ENCODE measurements at regions not wholly inside any gene's neighbourhood (a gene's known extent, or its start where the extent isn't known, plus 50 kb on each side); places are given as distances from the start of the nearest gene placed in this dataset.

DNA sequence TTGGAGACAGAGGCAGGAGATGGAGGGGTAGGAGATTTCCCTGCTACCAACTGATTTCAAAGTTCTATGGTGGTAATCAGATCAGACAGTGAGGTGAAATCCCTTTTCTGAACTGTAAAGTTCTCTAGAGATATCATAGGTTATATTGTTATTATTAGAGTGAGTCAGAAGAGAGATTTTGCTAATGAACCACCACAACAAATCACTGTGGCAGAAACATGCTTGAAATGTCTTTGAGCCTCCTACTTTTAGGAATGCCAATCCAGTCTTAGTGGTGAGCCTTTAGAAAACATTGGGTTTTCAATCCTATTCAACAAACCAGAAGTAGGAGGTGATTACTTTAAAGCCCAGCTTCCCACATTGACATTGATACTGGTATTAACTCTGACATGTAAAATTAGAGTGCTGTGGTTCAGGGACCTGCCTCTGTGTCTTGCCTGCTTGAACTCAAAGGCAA is 136.7 kb upstream of the CNR1 start:
- DNase-seq: no peak

DNA sequence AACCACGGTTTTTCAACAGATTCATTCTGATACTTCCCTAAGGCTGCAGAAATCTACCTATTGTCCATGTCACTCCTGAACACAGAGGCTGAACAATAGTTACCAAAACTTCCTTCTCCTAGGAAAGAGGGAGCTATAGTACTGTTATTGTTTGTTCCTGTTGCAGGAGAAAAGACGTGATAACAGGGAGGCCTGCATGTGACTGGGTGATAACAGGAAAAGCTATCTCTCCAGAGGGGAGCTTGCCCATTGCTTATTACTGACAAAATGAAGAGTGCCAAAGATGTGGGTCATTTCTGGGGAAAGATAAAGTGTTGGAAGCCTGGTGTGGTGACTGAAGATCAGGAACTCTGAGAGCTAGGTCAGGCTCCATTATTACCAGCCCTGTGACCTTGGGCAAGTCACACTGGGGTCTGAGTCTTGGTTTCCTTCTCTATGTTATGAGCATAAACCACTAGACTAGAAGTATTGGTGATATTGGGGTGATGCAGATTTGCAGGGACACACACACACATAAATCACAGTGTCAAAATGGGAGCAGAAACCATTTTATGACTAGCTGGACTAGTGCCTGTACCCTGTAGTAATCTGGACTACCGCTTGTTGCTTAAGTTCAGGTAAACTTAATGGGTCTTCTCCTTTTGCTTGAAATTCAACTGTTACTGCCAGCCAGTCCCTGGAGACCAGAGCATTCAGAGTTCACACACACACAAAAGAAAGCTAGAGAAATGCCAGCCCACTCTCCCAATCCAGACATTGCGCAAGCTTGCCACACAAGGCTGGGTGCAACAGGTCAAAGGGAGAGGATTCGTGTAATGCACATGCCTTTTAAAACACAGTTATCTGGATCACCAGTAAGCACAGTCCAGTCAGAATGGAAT is 136.0 kb upstream of the CNR1 start:
- DNase-seq: no peak

DNA sequence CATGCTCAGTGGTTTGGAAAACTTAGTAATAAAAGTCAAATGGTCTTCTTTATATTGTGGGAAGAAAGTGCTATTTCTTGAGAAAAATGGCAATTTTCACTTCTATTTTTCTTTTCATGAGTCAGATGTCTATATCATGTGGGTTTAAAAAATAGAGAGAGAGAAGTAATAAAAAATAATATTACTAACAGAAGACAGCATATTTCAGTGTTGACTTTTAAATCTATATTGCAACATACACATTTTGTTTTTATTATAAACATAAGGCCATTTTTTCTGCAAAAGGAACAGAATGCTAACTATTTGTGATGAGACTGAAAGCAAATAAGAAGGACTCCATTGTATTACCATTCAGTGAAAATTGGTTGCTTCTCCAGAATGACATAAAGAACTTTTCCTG is 135.1 kb upstream of the CNR1 start:
- DNase-seq: no peak

- peak; percentile 95 for DNase-seq
Measured at GRCh38 chr6:88298066-88298845, 132.1 kb upstream of the CNR1 start.

DNA sequence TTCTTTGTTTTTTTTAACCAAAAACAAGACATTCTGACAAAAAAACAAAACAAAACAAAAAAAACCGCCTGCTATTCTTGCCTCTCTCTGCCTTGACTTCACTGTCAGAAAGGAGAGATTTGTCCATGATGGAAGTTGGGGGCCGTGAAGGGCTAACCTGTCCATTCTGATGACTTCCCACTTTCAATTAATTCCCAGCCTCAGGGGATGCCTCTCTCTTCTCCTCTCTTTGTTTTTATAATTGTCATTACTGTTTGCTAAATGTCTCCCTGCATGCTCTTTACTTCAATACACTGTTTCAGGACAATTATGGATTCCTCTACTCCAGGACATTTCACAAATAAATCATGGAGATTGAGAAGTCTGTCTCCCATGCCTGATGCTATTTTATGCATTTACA is 130.5 kb upstream of the CNR1 start:
- no peak for DNase-seq

GRCh38 chr6:88295663-88296062 is 129.5 kb upstream of the CNR1 start:
- DNase-seq: no peak

DNA sequence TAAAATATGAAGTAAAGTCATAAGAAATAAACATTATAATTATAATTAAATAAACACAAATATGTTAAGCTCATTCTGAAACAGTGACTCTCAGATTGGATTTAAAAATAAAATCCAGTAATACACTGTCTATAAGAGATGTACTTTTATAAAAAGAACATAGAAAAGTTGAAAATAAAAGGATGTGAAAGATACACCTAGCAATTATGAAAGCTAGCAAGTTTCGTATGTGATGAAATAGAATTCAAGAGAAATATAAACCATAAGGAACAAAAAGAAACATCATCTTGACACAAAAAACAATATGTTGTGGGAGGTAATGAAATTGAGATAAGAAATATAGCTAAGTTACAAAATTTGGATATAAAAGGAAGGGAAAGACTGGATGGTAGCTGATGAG is 128.6 kb upstream of the CNR1 start:
- DNase-seq: no peak

GRCh38 chr6:88290411-88290810 is 124.3 kb upstream of the CNR1 start:
- no peak for DNase-seq

DNA sequence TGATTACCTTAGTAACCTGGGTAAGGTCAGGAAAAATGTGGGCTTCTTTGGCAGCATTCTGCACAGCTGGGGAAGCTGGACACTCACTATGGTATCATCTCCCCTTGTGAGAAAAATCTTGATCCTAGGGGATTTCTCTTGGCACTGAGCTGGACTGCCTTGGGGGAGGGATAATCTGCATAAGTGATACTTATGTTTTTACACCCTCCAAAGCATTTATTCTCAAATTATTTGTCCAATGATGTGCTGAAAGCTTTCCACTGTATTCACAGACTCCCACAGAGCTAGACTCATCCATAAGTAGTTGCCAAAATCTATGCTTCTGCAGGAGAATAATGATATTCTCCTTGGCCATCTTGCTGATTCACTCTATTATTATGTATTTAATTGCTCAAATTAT is 121.5 kb upstream of the CNR1 start:
- no peak for DNase-seq

- no peak for DNase-seq
Measured at GRCh38 chr6:88276331-88276730, 110.2 kb upstream of the CNR1 start.

DNA sequence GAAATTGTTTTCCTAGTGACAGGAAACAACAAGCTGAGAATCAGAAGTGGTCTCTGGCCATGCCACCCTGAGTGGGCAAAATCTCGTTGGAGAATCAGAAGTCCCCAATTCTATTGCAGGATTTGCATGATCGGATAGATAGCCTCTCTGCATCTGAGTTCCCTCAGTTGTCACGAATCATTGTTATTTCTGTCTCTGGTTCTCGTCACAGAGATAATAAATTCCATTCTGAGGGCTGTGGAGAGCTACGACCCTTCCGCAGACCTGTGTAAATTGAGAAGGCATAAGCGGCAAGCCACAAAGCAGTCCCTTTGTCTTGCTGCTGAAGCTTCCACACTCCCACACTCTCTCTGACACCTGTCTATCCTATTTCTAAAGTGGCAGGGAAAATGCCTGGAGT is 102.4 kb upstream of the CNR1 start:
- DNase-seq: no peak

DNA sequence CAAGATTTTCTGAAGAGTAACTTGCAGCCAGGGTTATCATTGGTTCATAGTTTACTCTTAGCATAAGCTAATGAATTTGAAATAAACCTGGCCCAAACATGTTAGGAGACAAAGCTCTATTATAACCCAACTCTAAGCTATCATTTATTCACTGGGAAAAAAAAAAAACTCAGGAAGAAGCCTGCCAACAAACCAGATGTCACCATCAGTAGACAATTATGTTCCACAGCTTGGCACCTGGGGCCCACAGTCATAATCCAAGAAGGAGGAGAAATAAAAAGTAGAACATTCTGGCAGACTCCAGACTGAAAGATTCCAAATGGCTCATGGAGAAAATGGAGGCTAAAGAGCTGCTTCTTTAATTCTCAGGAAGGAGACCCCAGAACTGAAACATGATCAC is 100.0 kb upstream of the CNR1 start:
- DNase-seq: peak; percentile 76

DNA sequence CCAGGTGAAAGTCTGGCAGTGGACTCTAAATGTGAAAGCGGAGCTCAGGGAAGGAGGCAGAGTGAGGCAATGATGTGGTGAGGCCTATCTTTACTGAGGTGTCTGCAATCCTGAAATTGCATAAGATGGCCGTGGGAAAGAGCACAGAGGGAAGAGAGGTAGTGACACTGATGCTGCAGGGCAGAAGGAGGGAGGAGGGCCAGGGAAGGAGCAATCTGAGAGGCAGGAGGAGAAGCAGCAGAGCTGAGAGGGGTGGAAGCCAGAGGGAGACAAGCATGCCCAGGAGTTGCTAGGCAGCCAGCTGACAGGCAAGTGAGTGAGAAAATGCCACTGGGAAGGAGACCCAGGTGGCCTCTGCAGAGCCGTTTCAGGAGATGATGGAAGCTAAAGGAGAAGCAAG is 97.4 kb upstream of the CNR1 start:
- DNase-seq: peak; percentile 43

GRCh38 chr6:88262332-88262731 is 96.2 kb upstream of the CNR1 start:
- DNase-seq: no peak

DNA sequence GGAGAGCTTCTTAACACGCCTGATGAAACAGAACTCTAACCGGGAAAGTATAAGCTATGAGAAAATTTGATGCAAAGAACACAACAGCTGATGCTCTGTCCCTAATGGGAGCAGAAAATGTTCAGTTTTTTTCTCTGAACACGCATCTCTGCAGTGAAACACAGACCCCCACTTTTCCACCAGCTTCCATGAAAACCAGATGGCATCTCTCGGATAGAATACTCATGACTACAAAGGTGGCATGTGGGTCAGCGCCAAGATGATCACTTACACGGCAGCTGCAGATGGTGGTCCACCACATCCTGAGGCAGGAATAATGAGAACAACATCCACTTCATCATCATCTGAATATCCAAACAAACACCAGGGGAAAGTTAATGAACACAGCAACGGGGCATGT is 85.2 kb upstream of the CNR1 start:
- peak; percentile 95 for DNase-seq

- peak; percentile 43 for DNase-seq
Measured at GRCh38 chr6:88248709-88249321, 82.7 kb upstream of the CNR1 start.

- peak; percentile 73 for DNase-seq
Measured at GRCh38 chr6:88246654-88247053, 80.5 kb upstream of the CNR1 start.

- no peak for DNase-seq
Measured at GRCh38 chr6:88244721-88245120, 78.6 kb upstream of the CNR1 start.

- peak; percentile 69 for DNase-seq
Measured at GRCh38 chr6:88238901-88239300, 72.8 kb upstream of the CNR1 start.

DNA sequence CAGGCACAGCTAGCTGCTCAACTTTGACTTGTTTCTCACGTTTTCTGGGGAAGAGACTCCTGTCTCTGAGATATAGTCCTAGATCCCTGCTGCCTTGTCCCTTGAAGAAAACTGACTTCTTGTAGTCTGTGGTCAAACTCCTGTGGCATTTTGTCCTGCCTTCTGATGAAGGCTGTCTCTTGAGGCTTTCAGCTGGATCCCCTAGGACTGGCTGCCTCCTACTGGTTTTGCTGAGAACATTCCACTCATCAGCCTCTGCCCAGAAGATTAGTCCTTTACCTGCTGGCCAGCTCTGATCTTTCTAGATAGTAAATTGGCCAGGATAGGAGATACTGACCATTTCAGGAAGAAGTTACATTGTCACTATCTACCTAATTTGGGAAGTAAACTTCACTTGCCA is 71.9 kb upstream of the CNR1 start:
- no peak for DNase-seq

DNA sequence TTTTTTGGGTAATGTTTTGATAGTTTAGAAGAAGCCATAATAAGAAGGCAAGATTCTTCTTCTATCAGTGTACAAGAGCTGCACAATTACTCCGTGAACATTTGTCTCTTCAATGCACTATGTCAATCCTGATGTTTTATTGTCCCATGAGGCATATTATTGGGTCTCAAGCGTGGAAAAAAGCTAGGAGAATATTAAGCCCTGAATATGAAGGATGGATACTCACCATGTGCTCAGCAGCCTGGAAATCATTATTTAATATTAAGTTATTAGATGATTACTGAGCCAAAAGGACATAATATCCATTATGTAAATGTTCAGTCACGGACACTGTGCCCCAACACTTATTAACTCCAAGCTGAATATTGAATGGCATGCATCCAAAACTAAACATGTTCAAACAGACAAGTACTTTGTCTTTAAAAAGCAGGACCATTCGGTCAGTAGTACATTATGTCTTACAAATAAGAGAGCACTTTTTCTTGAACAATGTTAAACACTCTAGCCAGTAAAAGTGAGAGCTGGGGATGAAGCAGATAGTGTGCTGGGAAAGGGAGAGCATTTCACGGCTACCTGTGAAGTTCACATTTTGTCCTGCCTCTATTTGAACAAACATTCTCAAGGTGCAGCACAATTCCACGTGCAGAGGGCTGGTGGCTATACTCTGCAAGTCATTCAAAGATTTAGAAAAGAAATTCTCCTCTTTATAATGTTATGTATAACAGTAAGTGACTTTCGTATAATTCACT is 70.6 kb upstream of the CNR1 start:
- DNase-seq: no peak

DNA sequence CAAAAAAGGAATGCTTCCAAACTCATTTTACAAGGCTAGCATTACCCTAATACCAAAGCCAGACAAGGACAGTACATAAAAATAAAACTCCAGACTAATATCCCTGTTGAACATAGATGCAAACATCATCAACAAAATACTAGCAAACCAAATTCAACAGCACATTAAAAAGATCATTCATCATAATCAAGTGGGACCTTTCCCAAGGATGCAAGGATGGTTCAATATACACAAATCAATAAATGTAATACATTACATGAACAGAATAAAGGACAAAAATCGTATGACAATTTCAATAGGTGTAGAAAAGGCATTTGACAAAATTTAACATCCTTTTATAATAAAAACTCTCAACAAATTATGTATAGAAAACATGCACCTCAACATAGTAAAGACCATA is 66.6 kb upstream of the CNR1 start:
- no peak for DNase-seq

DNA sequence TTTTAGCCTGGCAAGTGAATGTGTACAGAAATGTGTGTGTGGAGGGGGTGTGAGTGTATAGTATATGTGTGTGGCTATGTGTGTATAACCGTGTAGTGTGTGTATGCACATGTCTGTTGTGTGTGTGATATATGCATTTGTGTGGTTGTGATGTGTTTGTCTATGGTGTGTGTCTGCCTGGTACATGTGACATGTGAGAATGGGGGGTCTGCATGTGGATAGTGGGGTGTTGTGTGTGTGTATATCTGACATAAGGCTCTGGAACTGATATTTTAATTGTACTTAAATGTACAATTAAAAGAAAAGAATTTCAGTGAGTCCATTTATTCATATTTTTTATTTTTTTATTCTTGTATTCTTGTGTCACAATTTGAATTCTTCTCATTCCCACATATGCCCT is 57.2 kb upstream of the CNR1 start:
- DNase-seq: no peak
